Panc1 (cell line): ENCODE measurements at regions not wholly inside any gene's neighbourhood (a gene's known extent, or its start where the extent isn't known, plus 50 kb on each side); places are given as distances from the start of the nearest gene placed in this dataset.

Experiments used
- ATAC-seq: fragments of 200-7000 bp; cut with Tn5 transposase; 2 replicates; pipeline ENCODE4 v1.9.1; 2020; ENCODE audit warnings: mild to moderate bottlenecking, moderate library complexity
- BruUV-seq: library from RNA; stranded (reverse); fragments of 400-500 nt; replicated peaks from 2 replicates; lab custom pipeline; 2021; lab: Mats Ljungman, UMichigan
- CTCF ChIA-PET: fragments of 300-600 bp; sonication (Branson Sonifier 250); formaldehyde crosslinking; loops from one replicate; lab custom pipeline; 2022; ENCODE audit warnings: antibody characterized with exemption; lab: Charles Lee
- POLR2A ChIA-PET: fragments of 300-600 bp; sonication (Branson Sonifier 250); formaldehyde crosslinking; loops from one replicate; lab custom pipeline; 2022; ENCODE audit warnings: antibody characterized with exemption; lab: Charles Lee
- DNase-seq: peaks from one replicate; pipeline ENCODE4 v3.0.0-alpha.2; 2010; ENCODE audit warnings: low read depth, low spot score
- H3K27ac ChIP-seq: 2 replicates; pipeline ENCODE4 v1.5.1; 2011; ENCODE audit warnings: mild to moderate bottlenecking, low read length, inconsistent platforms
- H3K27me3 ChIP-seq: fragments of 200-500 bp; sonication (Bioruptor generic); 2 replicates; pipeline ENCODE4 v1.6.0; 2014; ENCODE audit warnings: low read length, inconsistent platforms; ENCODE audit not compliant: control insufficient read depth, insufficient read depth
- H3K36me3 ChIP-seq: fragments of 200-500 bp; sonication (Bioruptor generic); 2 replicates; pipeline ENCODE4 v1.5.1; 2014; ENCODE audit warnings: inconsistent platforms, mild to moderate bottlenecking, low read length, moderate library complexity; ENCODE audit not compliant: control insufficient read depth, insufficient read depth
- H3K4me1 ChIP-seq: 2 replicates; pipeline ENCODE4 v1.5.1; 2011; ENCODE audit warnings: inconsistent platforms, mild to moderate bottlenecking, low read length, moderate library complexity; ENCODE audit not compliant: control insufficient read depth, insufficient read depth
- H3K4me3 ChIP-seq, 2 experiments: 2 replicates each; pipeline ENCODE4 v1.5.1; 2011 to 2012; ENCODE audit warnings: low read depth in 2 of 2, low read length in 2 of 2, mild to moderate bottlenecking in 2 of 2, inconsistent platforms in 1 of 2, moderate library complexity in 1 of 2
- H3K9me3 ChIP-seq: fragments of 200-500 bp; sonication (Bioruptor generic); 2 replicates; pipeline ENCODE4 v1.5.1; 2014; ENCODE audit warnings: low read depth, mild to moderate bottlenecking, inconsistent platforms, low read length, moderate library complexity; ENCODE audit not compliant: control insufficient read depth, insufficient read depth
- POLR2AphosphoS5 ChIP-seq: IDR thresholded peaks from 2 replicates; pipeline ENCODE4 v1.6.1; 2012; ENCODE audit warnings: mild to moderate bottlenecking, low read depth, low read length, moderate library complexity
- SIN3A ChIP-seq: IDR thresholded peaks from 2 replicates; pipeline ENCODE4 v1.6.1; 2012; ENCODE audit warnings: low read depth, mild to moderate bottlenecking, low read length, moderate library complexity, borderline replicate concordance; ENCODE audit not compliant: insufficient read depth
- TCF7L2 ChIP-seq: IDR thresholded peaks from 2 replicates; pipeline ENCODE4 v1.6.1; 2011; ENCODE audit warnings: mild to moderate bottlenecking, low read depth, low read length, inconsistent platforms
- in situ Hi-C: cut with HindIII; loops from 2 replicates; pipeline ENCODE4 v1.10.0; 2016; ENCODE audit warnings: low sequenced_read_pairs, low pct_unique_long_range_greater_than_20kb
- intact Hi-C: fragments of 100-400 bp; cut with micrococcal nuclease; formaldehyde crosslinking; loops from one replicate; pipeline ENCODE4 v1.10.0; 2022; ENCODE audit not compliant: unreplicated experiment
- TF ChIP-seq, protein P1 (sequence below), 2 experiments: IDR thresholded peaks; 2 replicates each; pipeline ENCODE4 v1.6.1; 2011 to 2012; ENCODE audit warnings: low read depth in 2 of 2, control low read depth in 1 of 2, low read length in 1 of 2, mild to moderate bottlenecking in 1 of 2, moderate library complexity in 1 of 2; ENCODE audit not compliant: insufficient read depth in 1 of 2
- TF ChIP-seq, protein P2 (sequence below): fragments of 450-650 bp; IDR thresholded peaks from 2 replicates; pipeline ENCODE4 v1.5.1; 2017; ENCODE audit warnings: mild to moderate bottlenecking

DNA sequence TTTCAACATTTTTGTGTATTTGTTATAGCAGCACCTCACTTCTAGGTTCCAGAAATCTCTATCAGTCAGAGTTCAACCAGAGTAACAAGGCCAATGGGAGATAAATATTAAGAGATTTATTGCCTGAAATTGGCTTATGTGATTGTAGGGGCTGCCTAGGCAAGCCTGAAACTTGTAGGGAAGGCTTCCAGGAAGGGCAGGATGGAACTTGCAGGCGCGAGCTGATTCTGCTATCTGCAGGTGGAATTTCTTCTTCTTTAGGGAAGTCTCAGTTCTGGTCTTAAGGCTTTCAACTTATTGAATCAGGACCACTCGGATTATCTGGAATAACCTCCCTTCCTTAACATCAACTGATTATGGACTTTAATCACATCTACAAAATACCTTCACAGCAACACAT is 199.5 kb upstream of the NLRP1 start:
- POLR2A ChIA-PET = no interaction called here
- H3K27ac ChIP-seq = no peak overlapping the region
- H3K9me3 ChIP-seq = no peaks in the 10 kb centered on the region
- DNase-seq = no peak
- in situ Hi-C loops = no loop called here
- TF ChIP-seq, protein P1, sequence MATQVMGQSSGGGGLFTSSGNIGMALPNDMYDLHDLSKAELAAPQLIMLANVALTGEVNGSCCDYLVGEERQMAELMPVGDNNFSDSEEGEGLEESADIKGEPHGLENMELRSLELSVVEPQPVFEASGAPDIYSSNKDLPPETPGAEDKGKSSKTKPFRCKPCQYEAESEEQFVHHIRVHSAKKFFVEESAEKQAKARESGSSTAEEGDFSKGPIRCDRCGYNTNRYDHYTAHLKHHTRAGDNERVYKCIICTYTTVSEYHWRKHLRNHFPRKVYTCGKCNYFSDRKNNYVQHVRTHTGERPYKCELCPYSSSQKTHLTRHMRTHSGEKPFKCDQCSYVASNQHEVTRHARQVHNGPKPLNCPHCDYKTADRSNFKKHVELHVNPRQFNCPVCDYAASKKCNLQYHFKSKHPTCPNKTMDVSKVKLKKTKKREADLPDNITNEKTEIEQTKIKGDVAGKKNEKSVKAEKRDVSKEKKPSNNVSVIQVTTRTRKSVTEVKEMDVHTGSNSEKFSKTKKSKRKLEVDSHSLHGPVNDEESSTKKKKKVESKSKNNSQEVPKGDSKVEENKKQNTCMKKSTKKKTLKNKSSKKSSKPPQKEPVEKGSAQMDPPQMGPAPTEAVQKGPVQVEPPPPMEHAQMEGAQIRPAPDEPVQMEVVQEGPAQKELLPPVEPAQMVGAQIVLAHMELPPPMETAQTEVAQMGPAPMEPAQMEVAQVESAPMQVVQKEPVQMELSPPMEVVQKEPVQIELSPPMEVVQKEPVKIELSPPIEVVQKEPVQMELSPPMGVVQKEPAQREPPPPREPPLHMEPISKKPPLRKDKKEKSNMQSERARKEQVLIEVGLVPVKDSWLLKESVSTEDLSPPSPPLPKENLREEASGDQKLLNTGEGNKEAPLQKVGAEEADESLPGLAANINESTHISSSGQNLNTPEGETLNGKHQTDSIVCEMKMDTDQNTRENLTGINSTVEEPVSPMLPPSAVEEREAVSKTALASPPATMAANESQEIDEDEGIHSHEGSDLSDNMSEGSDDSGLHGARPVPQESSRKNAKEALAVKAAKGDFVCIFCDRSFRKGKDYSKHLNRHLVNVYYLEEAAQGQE (IDR thresholded peaks at IDR 0.05; ENCODE audit: insufficient read depth in 1 of 2, low read depth in 2 of 2, low read length in 1 of 2) = no peak
- no peaks in the 10 kb centered on the region for H3K4me1 ChIP-seq
- H3K36me3 ChIP-seq = no peaks in the 10 kb centered on the region
- no peak for ATAC-seq
- intact Hi-C loops = no loop called here
- H3K27me3 ChIP-seq = no peaks in the 10 kb centered on the region
- CTCF ChIA-PET = no interaction called here
- no TSS peak for BruUV-seq
- no peak overlapping the region for H3K4me3 ChIP-seq

DNA sequence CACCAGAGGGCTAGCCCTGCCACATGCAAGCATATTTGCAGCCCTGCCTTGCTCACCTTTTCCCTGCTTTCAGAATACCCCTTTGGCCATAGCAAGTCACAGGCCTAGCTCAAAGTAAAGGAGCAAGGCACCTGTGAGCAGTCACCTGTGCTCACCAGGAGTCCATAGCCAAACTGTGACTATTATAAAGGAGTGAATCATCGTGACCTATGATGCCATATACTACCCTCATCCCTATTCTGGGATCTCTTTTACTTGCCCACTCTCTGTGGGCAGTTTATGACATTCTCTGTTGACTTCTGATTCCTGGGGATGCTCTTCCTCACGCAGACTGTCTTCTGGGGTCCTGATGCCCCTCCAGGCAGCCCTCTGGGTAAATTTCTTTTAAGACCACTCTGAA is 200.5 kb upstream of the NLRP1 start:
- no peak for ATAC-seq
- TF ChIP-seq POLR2AphosphoS5 (no peak), TCF7L2 (no peak), SIN3A (no peak)
- TF ChIP-seq, protein P1 (IDR thresholded peaks at IDR 0.05; ENCODE audit: insufficient read depth in 1 of 2, low read depth in 2 of 2, low read length in 1 of 2) = no peak
- TF ChIP-seq, protein P2, sequence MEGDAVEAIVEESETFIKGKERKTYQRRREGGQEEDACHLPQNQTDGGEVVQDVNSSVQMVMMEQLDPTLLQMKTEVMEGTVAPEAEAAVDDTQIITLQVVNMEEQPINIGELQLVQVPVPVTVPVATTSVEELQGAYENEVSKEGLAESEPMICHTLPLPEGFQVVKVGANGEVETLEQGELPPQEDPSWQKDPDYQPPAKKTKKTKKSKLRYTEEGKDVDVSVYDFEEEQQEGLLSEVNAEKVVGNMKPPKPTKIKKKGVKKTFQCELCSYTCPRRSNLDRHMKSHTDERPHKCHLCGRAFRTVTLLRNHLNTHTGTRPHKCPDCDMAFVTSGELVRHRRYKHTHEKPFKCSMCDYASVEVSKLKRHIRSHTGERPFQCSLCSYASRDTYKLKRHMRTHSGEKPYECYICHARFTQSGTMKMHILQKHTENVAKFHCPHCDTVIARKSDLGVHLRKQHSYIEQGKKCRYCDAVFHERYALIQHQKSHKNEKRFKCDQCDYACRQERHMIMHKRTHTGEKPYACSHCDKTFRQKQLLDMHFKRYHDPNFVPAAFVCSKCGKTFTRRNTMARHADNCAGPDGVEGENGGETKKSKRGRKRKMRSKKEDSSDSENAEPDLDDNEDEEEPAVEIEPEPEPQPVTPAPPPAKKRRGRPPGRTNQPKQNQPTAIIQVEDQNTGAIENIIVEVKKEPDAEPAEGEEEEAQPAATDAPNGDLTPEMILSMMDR = no peak
- no peaks in the 10 kb centered on the region for H3K4me1 ChIP-seq
- H3K9me3 ChIP-seq = no peaks in the 10 kb centered on the region
- H3K27ac ChIP-seq = no peak overlapping the region
- ChIA-PET CTCF (no interaction called here), POLR2A (no interaction called here)
- no TSS peak for BruUV-seq
- in situ Hi-C loops = no loop called here
- H3K27me3 ChIP-seq = no peaks in the 10 kb centered on the region
- H3K36me3 ChIP-seq = no peaks in the 10 kb centered on the region
- intact Hi-C loops = no loop called here
- no peak overlapping the region for H3K4me3 ChIP-seq
- DNase-seq = no peak
